ENCODE measurements at regions not wholly inside any gene's neighbourhood (a gene's known extent, or its start where the extent isn't known, plus 50 kb on each side); places are given as distances from the start of the nearest gene placed in this dataset.

- TF ChIP-seq EZH2 (IDR thresholded peaks at IDR 0.05; ENCODE audit: low read length, unreplicated experiment) (no peak), CTCF (conservative IDR thresholded peaks at IDR 0.05; ENCODE audit: low read depth, low read length) (no peak), EZH2phosphoT487 (IDR thresholded peaks at IDR 0.05; ENCODE audit: borderline replicate concordance, low read length) (no peak)
Measured at GRCh38 chr11:71076525-71077304, 175.7 kb downstream of the SHANK2 start.
